HCT116 (cell line): ENCODE measurements at regions not wholly inside any gene's neighbourhood (a gene's known extent, or its start where the extent isn't known, plus 50 kb on each side); places are given as distances from the start of the nearest gene placed in this dataset.

ENCODE experiments used
- ATAC-seq: fragments of 200-7000 bp; cut with Tn5 transposase; 2 replicates; pipeline ENCODE4 v1.9.1; 2020; ENCODE audit warnings: mild to moderate bottlenecking, moderate library complexity
- BruUV-seq: library from RNA; stranded (reverse); fragments of 400-500 nt; replicated peaks from 2 replicates; lab custom pipeline; 2021; lab: Mats Ljungman, UMichigan
- CTCF ChIA-PET: fragments of 300-600 bp; sonication (Branson Sonifier 250); formaldehyde crosslinking; loops from one replicate; lab custom pipeline; 2021; ENCODE audit warnings: antibody characterized with exemption; lab: Charles Lee
- POLR2A ChIA-PET: fragments of 300-600, 350-600 bp; sonication (Branson Sonifier 250); formaldehyde crosslinking; loops from one replicate; lab custom pipeline; 2021; ENCODE audit warnings: antibody characterized with exemption; lab: Charles Lee
- RAD21 ChIA-PET, 2 experiments: fragments of 300-600 bp; sonication (Branson Sonifier 250); formaldehyde crosslinking; loops; one replicate each; lab custom pipeline; 2023; ENCODE audit warnings: low total read pairs in 2 of 2; ENCODE audit not compliant: uncharacterized antibody in 2 of 2, unreplicated experiment in 2 of 2, low non-redundant PET in 1 of 2; lab: Charles Lee
- DNase-seq: peaks from one replicate; pipeline ENCODE4 v3.0.0-alpha.2; 2010; ENCODE audit warnings: low read depth, low spot score
- H2AFZ ChIP-seq: fragments of 200-600 bp; shearing (Covaris generic), sonication (generic); 2 replicates; pipeline ENCODE4 v1.6.1; 2017; ENCODE audit warnings: low read depth, mixed run types, mixed read lengths, antibody characterized with exemption, low read length; ENCODE audit not compliant: poor library complexity, severe bottlenecking
- H3K27ac ChIP-seq: 2 replicates; pipeline ENCODE4 v1.5.1; 2012; ENCODE audit warnings: low read depth, low read length
- H3K27me3 ChIP-seq: fragments of 200-600 bp; sonication (generic); 2 replicates; pipeline ENCODE4 v1.6.1; 2016; ENCODE audit warnings: mixed run types, low read length, mixed read lengths; ENCODE audit not compliant: insufficient read depth
- H3K36me3 ChIP-seq, 2 experiments: fragments of 200-500 bp in 1 of 2; fragments of 200-600 bp in 1 of 2; sonication (Bioruptor generic) in 1 of 2; sonication (generic) in 1 of 2; 2 replicates each; pipeline versions ENCODE4 v1.5.1 to v1.6.1; 2014 to 2016; ENCODE audit warnings: low read length in 2 of 2, inconsistent platforms in 1 of 2, mixed read lengths in 1 of 2, mixed run types in 1 of 2; ENCODE audit not compliant: insufficient read depth in 2 of 2, control insufficient read depth in 1 of 2
- H3K4me1 ChIP-seq, 2 experiments: fragments of 200-600 bp in 1 of 2; sonication (generic) in 1 of 2; 2 replicates each; pipeline versions ENCODE4 v1.5.1 to v1.6.1; 2012 to 2017; ENCODE audit warnings: low read length in 2 of 2, inconsistent platforms in 1 of 2, mild to moderate bottlenecking in 1 of 2, mixed read lengths in 1 of 2, mixed run types in 1 of 2, moderate library complexity in 1 of 2; ENCODE audit not compliant: insufficient read depth in 2 of 2, control insufficient read depth in 1 of 2
- H3K4me2 ChIP-seq: fragments of 200-600 bp; sonication (generic); 2 replicates; pipeline ENCODE4 v1.6.1; 2017; ENCODE audit warnings: mixed run types, low read length, mixed read lengths
- H3K4me3 ChIP-seq, 2 experiments: fragments of 200-600 bp in 1 of 2; sonication (generic) in 1 of 2; replicated peaks in 1 of 2; 2 replicates each; pipeline ENCODE4 v1.5.1; 2011 to 2016; ENCODE audit warnings: low read length in 2 of 2, control low read depth in 1 of 2, low read depth in 1 of 2, mild to moderate bottlenecking in 1 of 2, mixed read lengths in 1 of 2, mixed run types in 1 of 2
- H3K79me2 ChIP-seq: fragments of 200-600 bp; sonication (generic); 2 replicates; pipeline ENCODE4 v1.6.1; 2017; ENCODE audit warnings: mild to moderate bottlenecking, mixed run types, low read length, moderate library complexity, mixed read lengths; ENCODE audit not compliant: insufficient read depth
- H3K9ac ChIP-seq: fragments of 200-600 bp; sonication (generic); 2 replicates; pipeline ENCODE4 v1.6.1; 2016; ENCODE audit warnings: low read length, mixed read lengths
- H3K9me2 ChIP-seq: fragments of 200-600 bp; sonication (generic), shearing (Covaris generic); 2 replicates; pipeline ENCODE4 v1.6.1; 2017; ENCODE audit warnings: mixed run types, mild to moderate bottlenecking, moderate library complexity; ENCODE audit not compliant: insufficient read depth
- H3K9me3 ChIP-seq, 2 experiments: fragments of 200-500 bp in 1 of 2; fragments of 200-600 bp in 1 of 2; sonication (Bioruptor generic) in 1 of 2; sonication (generic) in 1 of 2; 2 replicates each; pipeline ENCODE4 v1.6.1; 2014 to 2017; ENCODE audit warnings: low read length in 2 of 2, mixed read lengths in 2 of 2, inconsistent platforms in 1 of 2, low read depth in 1 of 2, mild to moderate bottlenecking in 1 of 2, mixed run types in 1 of 2, moderate library complexity in 1 of 2; ENCODE audit not compliant: control insufficient read depth in 1 of 2, insufficient read depth in 1 of 2
- H4K20me1 ChIP-seq: fragments of 200-600 bp; sonication (generic), shearing (Covaris generic); 2 replicates; pipeline ENCODE4 v1.6.1; 2017; ENCODE audit warnings: mixed run types, mild to moderate bottlenecking, moderate library complexity; ENCODE audit not compliant: insufficient read depth
- ATF3 ChIP-seq: IDR thresholded peaks from 2 replicates; pipeline ENCODE4 v1.6.1; 2012
- CBX3 ChIP-seq: IDR thresholded peaks from 2 replicates; pipeline ENCODE4 v1.6.1; 2012; ENCODE audit warnings: low read depth
- CEBPB ChIP-seq: IDR thresholded peaks from 2 replicates; pipeline ENCODE4 v1.6.1; 2012; ENCODE audit warnings: low read depth
- EGR1 ChIP-seq: IDR thresholded peaks from 2 replicates; pipeline ENCODE4 v1.6.1; 2012; ENCODE audit warnings: low read depth
- ELF1 ChIP-seq: IDR thresholded peaks from 2 replicates; pipeline ENCODE4 v1.6.1; 2012; ENCODE audit warnings: low read depth, borderline replicate concordance
- EZH2 ChIP-seq: fragments of 200-600 bp; sonication (generic); IDR thresholded peaks from 2 replicates; pipeline ENCODE4 v1.6.1; 2017; ENCODE audit warnings: antibody characterized with exemption, mixed run types
- EZH2phosphoT487 ChIP-seq: fragments of 200-600 bp; IDR thresholded peaks from 2 replicates; pipeline ENCODE4 v1.6.1; 2018; ENCODE audit warnings: antibody characterized with exemption, borderline replicate concordance
- FOSL1 ChIP-seq: IDR thresholded peaks from 2 replicates; pipeline ENCODE4 v1.6.1; 2012; ENCODE audit warnings: low read depth
- MAX ChIP-seq: IDR thresholded peaks from 2 replicates; pipeline ENCODE4 v1.6.1; 2012
- POLR2AphosphoS5 ChIP-seq: IDR thresholded peaks from 2 replicates; pipeline ENCODE4 v1.6.1; 2011; ENCODE audit warnings: mild to moderate bottlenecking, low read depth, low read length, moderate library complexity
- RAD21 ChIP-seq: IDR thresholded peaks from 2 replicates; pipeline ENCODE4 v1.6.1; 2012; ENCODE audit warnings: low read depth, mild to moderate bottlenecking
- REST ChIP-seq: IDR thresholded peaks from 2 replicates; pipeline ENCODE4 v1.6.1; 2012; ENCODE audit warnings: low read depth
- SP1 ChIP-seq: IDR thresholded peaks from 2 replicates; pipeline ENCODE4 v1.6.1; 2012; ENCODE audit warnings: low read depth
- TCF7L2 ChIP-seq: IDR thresholded peaks from 2 replicates; pipeline ENCODE4 v1.7.0; 2011; ENCODE audit warnings: borderline replicate concordance, inconsistent platforms; ENCODE audit not compliant: insufficient read depth, insufficient read length; ENCODE audit errors: extremely low read depth
- YY1 ChIP-seq: IDR thresholded peaks from 2 replicates; pipeline ENCODE4 v1.6.1; 2011; ENCODE audit warnings: low read length, low read depth, moderate library complexity, mild to moderate bottlenecking; ENCODE audit not compliant: insufficient replicate concordance; ENCODE audit errors: extremely low read depth
- ZFX ChIP-seq: fragments of 450-650 bp; IDR thresholded peaks from 2 replicates; pipeline ENCODE4 v1.6.1; 2017
- ZNF274 ChIP-seq: fragments of 200-500 bp; sonication (Bioruptor generic); IDR thresholded peaks from 2 replicates; pipeline ENCODE4 v1.6.1; 2014; ENCODE audit warnings: mild to moderate bottlenecking, low read depth, low read length, inconsistent platforms
- intact Hi-C: fragments of 100-400 bp; cut with micrococcal nuclease; formaldehyde crosslinking; loops from 2 replicates; pipeline ENCODE4 v1.10.0; 2022

- ATAC-seq (no peak), DNase-seq (no peak)
- no peaks in the 10 kb centered on the region for H3K9me2 ChIP-seq
- H3K4me3 ChIP-seq, result no peak overlapping the region
- H3K27ac ChIP-seq, result no peak overlapping the region
- no peaks in the 10 kb centered on the region for H3K27me3 ChIP-seq
- no TSS peak for BruUV-seq
- TF ChIP-seq REST, result no peak
- TF ChIP-seq ZNF274, result no peak
- no peak for TF ChIP-seq ZFX
- no peak for TF ChIP-seq SP1
- no peak for TF ChIP-seq RAD21
- no peak for TF ChIP-seq EZH2
- TF ChIP-seq ELF1, result no peak
- TF ChIP-seq CEBPB, result no peak
- TF ChIP-seq FOSL1, result no peak
- TF ChIP-seq EZH2phosphoT487, result no peak
- no peak for TF ChIP-seq TCF7L2
- no peak for TF ChIP-seq YY1
- TF ChIP-seq EGR1, result no peak
- no peak for TF ChIP-seq ATF3
- TF ChIP-seq MAX, result no peak
- TF ChIP-seq POLR2AphosphoS5, result no peak
- TF ChIP-seq CBX3, result no peak
- no peaks in the 10 kb centered on the region for H3K79me2 ChIP-seq
- H2AFZ ChIP-seq, result no peak overlapping the region
- intact Hi-C loops, result no loop called here
- H3K4me2 ChIP-seq, result no peak overlapping the region
- CTCF ChIA-PET, result no interaction called here
- H3K9me3 ChIP-seq, result no peaks in the 10 kb centered on the region
- RAD21 ChIA-PET, result no interaction called here
- POLR2A ChIA-PET, result no interaction called here
- no peak overlapping the region for H3K9ac ChIP-seq
- no peaks in the 10 kb centered on the region for H3K36me3 ChIP-seq
- no peaks in the 10 kb centered on the region for H3K4me1 ChIP-seq
- H4K20me1 ChIP-seq, result no peaks in the 10 kb centered on the region
These were observed 233.0 kb downstream of the DKK2 start for GRCh38 chr4:106803083-106803482.
